ENCODE measurements at regions not wholly inside any gene's neighbourhood (a gene's known extent, or its start where the extent isn't known, plus 50 kb on each side); places are given as distances from the start of the nearest gene placed in this dataset.
"Not testable (repeated sequence)": the region's sequence is repeated elsewhere in the genome, so short reads cannot be mapped to it uniquely, and the experiment has no call there.

DNA sequence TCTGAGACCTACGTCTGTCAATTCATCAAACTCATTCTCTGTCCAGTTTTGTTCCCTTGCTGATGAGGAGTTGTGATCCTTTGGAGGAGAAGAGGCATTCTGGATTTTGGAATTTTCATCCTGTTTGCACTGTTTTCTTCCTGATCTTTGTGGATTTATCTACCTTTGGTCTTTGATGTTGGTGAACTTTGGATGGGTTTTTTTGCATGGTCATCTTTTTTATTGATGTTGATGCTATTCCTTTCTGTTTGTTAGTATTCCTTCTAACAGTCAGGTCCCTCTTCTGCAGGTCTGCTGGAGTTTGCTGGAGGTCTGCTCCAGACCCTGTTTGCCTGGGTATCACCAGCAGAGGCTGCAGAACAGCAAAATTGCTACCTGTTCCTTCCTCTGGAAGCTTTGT is 322.2 kb downstream of the CCSER2 start:
- H3K9me2 ChIP-seq (ENCODE audit: insufficient read depth); H2AFZ ChIP-seq; H3K9me3 Mint-ChIP-seq; H3K36me3 Mint-ChIP-seq (ENCODE audit: low read depth); H3K4me1 ChIP-seq (ENCODE audit: insufficient read depth); H3K27me3 Mint-ChIP-seq (ENCODE audit: insufficient read depth, low read depth, poor library complexity); H3K4me2 ChIP-seq; H3K27me3 ChIP-seq (ENCODE audit: insufficient read depth); H3K4me3 ChIP-seq; H3K27ac Mint-ChIP-seq; ATAC-seq; H3F3A ChIP-seq (replicated peaks; ENCODE audit: low read depth); H3K79me2 ChIP-seq (replicated peaks; ENCODE audit: insufficient read depth); H3K4me3 Mint-ChIP-seq; H3K27ac ChIP-seq (ENCODE audit: low read depth); DNase-seq (ENCODE audit: low spot score); H3K4me1 Mint-ChIP-seq; H3K36me3 ChIP-seq (ENCODE audit: insufficient read depth); H4K20me1 ChIP-seq (replicated peaks; ENCODE audit: insufficient read depth): not testable (repeated sequence)

DNA sequence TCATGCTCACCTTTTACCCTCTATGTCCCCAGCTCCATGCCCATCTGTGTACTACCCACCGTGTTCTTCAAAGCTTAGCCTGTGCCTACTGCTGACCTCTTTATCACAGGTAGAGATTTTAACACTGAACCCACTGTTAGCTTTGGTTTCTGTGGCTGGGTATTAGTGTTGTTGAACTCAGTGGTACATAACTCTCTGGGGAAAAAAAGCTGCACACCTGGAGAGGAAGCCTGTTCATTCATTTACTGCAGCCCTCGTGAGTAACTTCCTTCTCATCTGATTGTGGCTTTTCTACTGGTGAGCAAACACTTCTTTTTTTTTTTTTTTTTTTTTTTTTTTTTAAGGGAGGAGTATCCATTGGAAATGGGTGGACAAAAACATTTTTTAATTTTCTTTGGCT is 326.3 kb downstream of the CCSER2 start:
- H2AFZ ChIP-seq, result no peak overlapping the region
- no peaks in the 10 kb centered on the region for H3F3A ChIP-seq (replicated peaks; ENCODE audit: low read depth)
- no peak overlapping the region for H3K4me3 ChIP-seq
- no peaks in the 10 kb centered on the region for H3K79me2 ChIP-seq (replicated peaks; ENCODE audit: insufficient read depth)
- no peak overlapping the region for H3K4me2 ChIP-seq
- Mint-ChIP-seq H3K4me1 (no peaks in the 10 kb centered on the region), H3K9me3 (no peaks in the 10 kb centered on the region; the same call in 2 of the 3 replicates), H3K27me3 (ENCODE audit: insufficient read depth, low read depth, poor library complexity) (peaks cover under 1% of the 10 kb centered on the region), H3K36me3 (ENCODE audit: low read depth) (no peaks in the 10 kb centered on the region), H3K4me3 (no peak overlapping the region), H3K27ac (no peak overlapping the region)
- no peak overlapping the region for H3K27ac ChIP-seq (ENCODE audit: low read depth)
- no peaks in the 10 kb centered on the region for H4K20me1 ChIP-seq (replicated peaks; ENCODE audit: insufficient read depth)
- H3K27me3 ChIP-seq (ENCODE audit: insufficient read depth), result no peaks in the 10 kb centered on the region
- DNase-seq (ENCODE audit: low spot score) (no peak), ATAC-seq (no peak)
- no peaks in the 10 kb centered on the region for H3K36me3 ChIP-seq (ENCODE audit: insufficient read depth)
- no peaks in the 10 kb centered on the region for H3K4me1 ChIP-seq (ENCODE audit: insufficient read depth)
- peaks cover 7% of the 10 kb centered on the region; the same call in 1 of the 2 replicates for H3K9me2 ChIP-seq (ENCODE audit: insufficient read depth)
- TF ChIP-seq, protein P1, sequence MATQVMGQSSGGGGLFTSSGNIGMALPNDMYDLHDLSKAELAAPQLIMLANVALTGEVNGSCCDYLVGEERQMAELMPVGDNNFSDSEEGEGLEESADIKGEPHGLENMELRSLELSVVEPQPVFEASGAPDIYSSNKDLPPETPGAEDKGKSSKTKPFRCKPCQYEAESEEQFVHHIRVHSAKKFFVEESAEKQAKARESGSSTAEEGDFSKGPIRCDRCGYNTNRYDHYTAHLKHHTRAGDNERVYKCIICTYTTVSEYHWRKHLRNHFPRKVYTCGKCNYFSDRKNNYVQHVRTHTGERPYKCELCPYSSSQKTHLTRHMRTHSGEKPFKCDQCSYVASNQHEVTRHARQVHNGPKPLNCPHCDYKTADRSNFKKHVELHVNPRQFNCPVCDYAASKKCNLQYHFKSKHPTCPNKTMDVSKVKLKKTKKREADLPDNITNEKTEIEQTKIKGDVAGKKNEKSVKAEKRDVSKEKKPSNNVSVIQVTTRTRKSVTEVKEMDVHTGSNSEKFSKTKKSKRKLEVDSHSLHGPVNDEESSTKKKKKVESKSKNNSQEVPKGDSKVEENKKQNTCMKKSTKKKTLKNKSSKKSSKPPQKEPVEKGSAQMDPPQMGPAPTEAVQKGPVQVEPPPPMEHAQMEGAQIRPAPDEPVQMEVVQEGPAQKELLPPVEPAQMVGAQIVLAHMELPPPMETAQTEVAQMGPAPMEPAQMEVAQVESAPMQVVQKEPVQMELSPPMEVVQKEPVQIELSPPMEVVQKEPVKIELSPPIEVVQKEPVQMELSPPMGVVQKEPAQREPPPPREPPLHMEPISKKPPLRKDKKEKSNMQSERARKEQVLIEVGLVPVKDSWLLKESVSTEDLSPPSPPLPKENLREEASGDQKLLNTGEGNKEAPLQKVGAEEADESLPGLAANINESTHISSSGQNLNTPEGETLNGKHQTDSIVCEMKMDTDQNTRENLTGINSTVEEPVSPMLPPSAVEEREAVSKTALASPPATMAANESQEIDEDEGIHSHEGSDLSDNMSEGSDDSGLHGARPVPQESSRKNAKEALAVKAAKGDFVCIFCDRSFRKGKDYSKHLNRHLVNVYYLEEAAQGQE (IDR thresholded peaks at IDR 0.05; ENCODE audit: unreplicated experiment), result no peak
- no peak for TF ChIP-seq EZH2phosphoT487 (IDR thresholded peaks at IDR 0.05; ENCODE audit: unreplicated experiment)
- TF ChIP-seq, protein P2, sequence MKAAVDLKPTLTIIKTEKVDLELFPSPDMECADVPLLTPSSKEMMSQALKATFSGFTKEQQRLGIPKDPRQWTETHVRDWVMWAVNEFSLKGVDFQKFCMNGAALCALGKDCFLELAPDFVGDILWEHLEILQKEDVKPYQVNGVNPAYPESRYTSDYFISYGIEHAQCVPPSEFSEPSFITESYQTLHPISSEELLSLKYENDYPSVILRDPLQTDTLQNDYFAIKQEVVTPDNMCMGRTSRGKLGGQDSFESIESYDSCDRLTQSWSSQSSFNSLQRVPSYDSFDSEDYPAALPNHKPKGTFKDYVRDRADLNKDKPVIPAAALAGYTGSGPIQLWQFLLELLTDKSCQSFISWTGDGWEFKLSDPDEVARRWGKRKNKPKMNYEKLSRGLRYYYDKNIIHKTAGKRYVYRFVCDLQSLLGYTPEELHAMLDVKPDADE (IDR thresholded peaks at IDR 0.05), result no peak
- no peak for TF ChIP-seq JUNB (IDR thresholded peaks at IDR 0.05; ENCODE audit: unreplicated experiment)
- TF ChIP-seq, protein P3, sequence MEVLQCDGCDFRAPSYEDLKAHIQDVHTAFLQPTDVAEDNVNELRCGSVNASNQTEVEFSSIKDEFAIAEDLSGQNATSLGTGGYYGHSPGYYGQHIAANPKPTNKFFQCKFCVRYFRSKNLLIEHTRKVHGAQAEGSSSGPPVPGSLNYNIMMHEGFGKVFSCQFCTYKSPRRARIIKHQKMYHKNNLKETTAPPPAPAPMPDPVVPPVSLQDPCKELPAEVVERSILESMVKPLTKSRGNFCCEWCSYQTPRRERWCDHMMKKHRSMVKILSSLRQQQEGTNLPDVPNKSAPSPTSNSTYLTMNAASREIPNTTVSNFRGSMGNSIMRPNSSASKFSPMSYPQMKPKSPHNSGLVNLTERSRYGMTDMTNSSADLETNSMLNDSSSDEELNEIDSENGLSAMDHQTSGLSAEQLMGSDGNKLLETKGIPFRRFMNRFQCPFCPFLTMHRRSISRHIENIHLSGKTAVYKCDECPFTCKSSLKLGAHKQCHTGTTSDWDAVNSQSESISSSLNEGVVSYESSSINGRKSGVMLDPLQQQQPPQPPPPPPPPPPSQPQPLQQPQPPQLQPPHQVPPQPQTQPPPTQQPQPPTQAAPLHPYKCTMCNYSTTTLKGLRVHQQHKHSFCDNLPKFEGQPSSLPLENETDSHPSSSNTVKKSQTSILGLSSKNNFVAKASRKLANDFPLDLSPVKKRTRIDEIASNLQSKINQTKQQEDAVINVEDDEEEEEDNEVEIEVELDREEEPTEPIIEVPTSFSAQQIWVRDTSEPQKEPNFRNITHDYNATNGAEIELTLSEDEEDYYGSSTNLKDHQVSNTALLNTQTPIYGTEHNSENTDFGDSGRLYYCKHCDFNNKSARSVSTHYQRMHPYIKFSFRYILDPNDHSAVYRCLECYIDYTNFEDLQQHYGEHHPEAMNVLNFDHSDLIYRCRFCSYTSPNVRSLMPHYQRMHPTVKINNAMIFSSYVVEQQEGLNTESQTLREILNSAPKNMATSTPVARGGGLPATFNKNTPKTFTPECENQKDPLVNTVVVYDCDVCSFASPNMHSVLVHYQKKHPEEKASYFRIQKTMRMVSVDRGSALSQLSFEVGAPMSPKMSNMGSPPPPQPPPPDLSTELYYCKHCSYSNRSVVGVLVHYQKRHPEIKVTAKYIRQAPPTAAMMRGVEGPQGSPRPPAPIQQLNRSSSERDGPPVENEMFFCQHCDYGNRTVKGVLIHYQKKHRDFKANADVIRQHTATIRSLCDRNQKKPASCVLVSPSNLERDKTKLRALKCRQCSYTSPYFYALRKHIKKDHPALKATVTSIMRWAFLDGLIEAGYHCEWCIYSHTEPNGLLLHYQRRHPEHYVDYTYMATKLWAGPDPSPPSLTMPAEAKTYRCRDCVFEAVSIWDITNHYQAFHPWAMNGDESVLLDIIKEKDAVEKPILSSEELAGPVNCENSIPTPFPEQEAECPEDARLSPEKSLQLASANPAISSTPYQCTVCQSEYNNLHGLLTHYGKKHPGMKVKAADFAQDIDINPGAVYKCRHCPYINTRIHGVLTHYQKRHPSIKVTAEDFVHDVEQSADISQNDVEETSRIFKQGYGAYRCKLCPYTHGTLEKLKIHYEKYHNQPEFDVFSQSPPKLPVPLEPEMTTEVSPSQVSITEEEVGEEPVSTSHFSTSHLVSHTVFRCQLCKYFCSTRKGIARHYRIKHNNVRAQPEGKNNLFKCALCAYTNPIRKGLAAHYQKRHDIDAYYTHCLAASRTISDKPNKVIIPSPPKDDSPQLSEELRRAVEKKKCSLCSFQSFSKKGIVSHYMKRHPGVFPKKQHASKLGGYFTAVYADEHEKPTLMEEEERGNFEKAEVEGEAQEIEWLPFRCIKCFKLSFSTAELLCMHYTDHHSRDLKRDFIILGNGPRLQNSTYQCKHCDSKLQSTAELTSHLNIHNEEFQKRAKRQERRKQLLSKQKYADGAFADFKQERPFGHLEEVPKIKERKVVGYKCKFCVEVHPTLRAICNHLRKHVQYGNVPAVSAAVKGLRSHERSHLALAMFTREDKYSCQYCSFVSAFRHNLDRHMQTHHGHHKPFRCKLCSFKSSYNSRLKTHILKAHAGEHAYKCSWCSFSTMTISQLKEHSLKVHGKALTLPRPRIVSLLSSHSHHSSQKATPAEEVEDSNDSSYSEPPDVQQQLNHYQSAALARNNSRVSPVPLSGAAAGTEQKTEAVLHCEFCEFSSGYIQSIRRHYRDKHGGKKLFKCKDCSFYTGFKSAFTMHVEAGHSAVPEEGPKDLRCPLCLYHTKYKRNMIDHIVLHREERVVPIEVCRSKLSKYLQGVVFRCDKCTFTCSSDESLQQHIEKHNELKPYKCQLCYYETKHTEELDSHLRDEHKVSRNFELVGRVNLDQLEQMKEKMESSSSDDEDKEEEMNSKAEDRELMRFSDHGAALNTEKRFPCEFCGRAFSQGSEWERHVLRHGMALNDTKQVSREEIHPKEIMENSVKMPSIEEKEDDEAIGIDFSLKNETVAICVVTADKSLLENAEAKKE (CRISPR knock-in tag; IDR thresholded peaks at IDR 0.05), result no peak
- TF ChIP-seq, protein P4, sequence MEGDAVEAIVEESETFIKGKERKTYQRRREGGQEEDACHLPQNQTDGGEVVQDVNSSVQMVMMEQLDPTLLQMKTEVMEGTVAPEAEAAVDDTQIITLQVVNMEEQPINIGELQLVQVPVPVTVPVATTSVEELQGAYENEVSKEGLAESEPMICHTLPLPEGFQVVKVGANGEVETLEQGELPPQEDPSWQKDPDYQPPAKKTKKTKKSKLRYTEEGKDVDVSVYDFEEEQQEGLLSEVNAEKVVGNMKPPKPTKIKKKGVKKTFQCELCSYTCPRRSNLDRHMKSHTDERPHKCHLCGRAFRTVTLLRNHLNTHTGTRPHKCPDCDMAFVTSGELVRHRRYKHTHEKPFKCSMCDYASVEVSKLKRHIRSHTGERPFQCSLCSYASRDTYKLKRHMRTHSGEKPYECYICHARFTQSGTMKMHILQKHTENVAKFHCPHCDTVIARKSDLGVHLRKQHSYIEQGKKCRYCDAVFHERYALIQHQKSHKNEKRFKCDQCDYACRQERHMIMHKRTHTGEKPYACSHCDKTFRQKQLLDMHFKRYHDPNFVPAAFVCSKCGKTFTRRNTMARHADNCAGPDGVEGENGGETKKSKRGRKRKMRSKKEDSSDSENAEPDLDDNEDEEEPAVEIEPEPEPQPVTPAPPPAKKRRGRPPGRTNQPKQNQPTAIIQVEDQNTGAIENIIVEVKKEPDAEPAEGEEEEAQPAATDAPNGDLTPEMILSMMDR (conservative IDR thresholded peaks at IDR 0.05; ENCODE audit: low read depth in 2 of 2), result no peak
- TF ChIP-seq NANOG (IDR thresholded peaks at IDR 0.05; ENCODE audit: borderline replicate concordance), result no peak
- TF ChIP-seq CREB1 (CRISPR knock-in tag; IDR thresholded peaks at IDR 0.05; ENCODE audit: low read depth), result no peak
- no peak for TF ChIP-seq EZH2 (IDR thresholded peaks at IDR 0.05; ENCODE audit: low read depth, unreplicated experiment)
- TF ChIP-seq POLR2AphosphoS5 (IDR thresholded peaks at IDR 0.05; ENCODE audit: low read depth), result no peak
- no peak for TF ChIP-seq STAT1 (IDR thresholded peaks at IDR 0.05; ENCODE audit: unreplicated experiment)

All from GM23338 (cell line).